GM19438 (cell line): ENCODE measurements at regions not wholly inside any gene's neighbourhood (a gene's known extent, or its start where the extent isn't known, plus 50 kb on each side); places are given as distances from the start of the nearest gene placed in this dataset.

Experiments used
- ATAC-seq: cut with Tn5 transposase; IDR thresholded peaks from one replicate; pipeline ENCODE4 v1.9.1; 2021; ENCODE audit warnings: low read depth; ENCODE audit not compliant: unreplicated experiment

DNA sequence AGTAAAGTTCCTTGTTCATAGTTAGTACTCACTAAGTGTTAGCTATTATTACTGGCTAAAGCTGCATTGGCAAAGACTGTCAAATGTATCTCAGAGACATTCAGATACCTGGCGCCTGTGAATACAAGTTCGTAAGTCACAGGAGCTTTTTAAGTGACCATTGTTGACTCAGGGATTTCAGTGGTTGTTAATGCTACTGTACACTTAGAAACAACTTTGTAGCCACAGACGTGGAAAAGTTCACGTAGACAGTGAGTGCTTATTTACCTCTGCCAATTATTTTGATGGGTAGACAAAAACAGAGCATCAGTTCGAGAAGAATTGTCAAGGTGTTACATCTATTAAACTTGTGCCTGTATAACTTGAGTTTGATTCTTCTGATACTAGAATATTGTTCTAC, 59.1 kb upstream of the RRP15 start:
- ATAC-seq = no peak
